ENCODE measurements at regions not wholly inside any gene's neighbourhood (a gene's known extent, or its start where the extent isn't known, plus 50 kb on each side); places are given as distances from the start of the nearest gene placed in this dataset.

- H3K9me2 ChIP-seq (ENCODE audit: insufficient read depth, low read length), result no peaks in the 10 kb centered on the region
- no peak for TF ChIP-seq REST (IDR thresholded peaks at IDR 0.05; ENCODE audit: borderline replicate concordance)
These were observed 316.3 kb upstream of the ECI2 start for GRCh38 chr6:4451718-4452117.

GRCh38 chr6:4451081-4451480 lies 315.7 kb upstream of the ECI2 start:
- H2AFZ ChIP-seq (ENCODE audit: low read depth, low read length), result no peak overlapping the region
- H3K9me2 ChIP-seq (ENCODE audit: insufficient read depth, low read length), result no peaks in the 10 kb centered on the region
- H3K9ac ChIP-seq (ENCODE audit: low read length), result no peak overlapping the region
- TF ChIP-seq POLR2AphosphoS5 (IDR thresholded peaks at IDR 0.05), result no peak
- TF ChIP-seq MXI1 (conservative IDR thresholded peaks at IDR 0.05; ENCODE audit: poor library complexity, severe bottlenecking), result no peak
- TF ChIP-seq RAD21 (conservative IDR thresholded peaks at IDR 0.05), result no peak
- TF ChIP-seq EZH2 (IDR thresholded peaks at IDR 0.05; ENCODE audit: borderline replicate concordance, insufficient read depth, low read length, poor library complexity, severe bottlenecking), result no peak
- TF ChIP-seq CTCF (IDR thresholded peaks at IDR 0.05; ENCODE audit: poor library complexity, severe bottlenecking), result no peak
- no peak for TF ChIP-seq REST (IDR thresholded peaks at IDR 0.05; ENCODE audit: borderline replicate concordance)
- TF ChIP-seq EP300 (conservative IDR thresholded peaks at IDR 0.05; ENCODE audit: poor library complexity, severe bottlenecking), result no peak
- TF ChIP-seq SMC3 (conservative IDR thresholded peaks at IDR 0.05; ENCODE audit: poor library complexity), result no peak
- no peak for TF ChIP-seq TAF1 (IDR thresholded peaks at IDR 0.05; ENCODE audit: low read depth)
- no peaks in the 10 kb centered on the region for H4K20me1 ChIP-seq (ENCODE audit: insufficient read depth)
- no peak overlapping the region for H3K27ac ChIP-seq (ENCODE audit: low read length)
- H3K4me3 ChIP-seq (ENCODE audit: low read length), result no peak overlapping the region
- H3K79me2 ChIP-seq (replicated peaks; ENCODE audit: insufficient read depth, low read length), result no peaks in the 10 kb centered on the region
- H3K4me2 ChIP-seq (ENCODE audit: low read length), result no peak overlapping the region
- H3F3A ChIP-seq (ENCODE audit: insufficient read depth, low read length, poor library complexity, severe bottlenecking), result no peaks in the 10 kb centered on the region
- no peaks in the 10 kb centered on the region for H3K36me3 ChIP-seq (ENCODE audit: insufficient read depth, low read length)
- H3K27me3 ChIP-seq (ENCODE audit: insufficient read depth, low read depth, low read length), result no peaks in the 10 kb centered on the region
- H3K9me3 ChIP-seq (ENCODE audit: low read length), result peaks cover 10% of the 10 kb centered on the region

More at GRCh38 chr6:4451718-4452117, 316.3 kb upstream of the ECI2 start:
- H3K27me3 ChIP-seq (ENCODE audit: insufficient read depth, low read depth, low read length), result no peaks in the 10 kb centered on the region
- no peak overlapping the region for H2AFZ ChIP-seq (ENCODE audit: low read depth, low read length)
- H3K36me3 ChIP-seq (ENCODE audit: insufficient read depth, low read length), result no peaks in the 10 kb centered on the region
- no peaks in the 10 kb centered on the region for H4K20me1 ChIP-seq (ENCODE audit: insufficient read depth)
- H3K9me3 ChIP-seq (ENCODE audit: low read length), result peaks cover 13% of the 10 kb centered on the region
- H3K27ac ChIP-seq (ENCODE audit: low read length), result no peak overlapping the region
- no peak overlapping the region for H3K4me3 ChIP-seq (ENCODE audit: low read length)
- H3F3A ChIP-seq (ENCODE audit: insufficient read depth, low read length, poor library complexity, severe bottlenecking), result no peaks in the 10 kb centered on the region
- H3K79me2 ChIP-seq (replicated peaks; ENCODE audit: insufficient read depth, low read length), result no peaks in the 10 kb centered on the region
- H3K4me2 ChIP-seq (ENCODE audit: low read length), result no peak overlapping the region
- H3K9ac ChIP-seq (ENCODE audit: low read length), result no peak overlapping the region
